Esophagus squamous epithelium (tissue), 5 donors: ENCODE measurements at regions not wholly inside any gene's neighbourhood (a gene's known extent, or its start where the extent isn't known, plus 50 kb on each side); places are given as distances from the start of the nearest gene placed in this dataset.

Experiments used
- DNase-seq: peaks from one replicate; lab custom pipeline; 2025; lab: John Stamatoyannopoulos, UW
- H3K27ac ChIP-seq, 4 donors: fragments of 200-600 bp; sonication (generic); one replicate each; pipeline ENCODE4 v1.5.1; 2016 to 2019; ENCODE audit warnings: mild to moderate bottlenecking in 1 of 4
- H3K27me3 ChIP-seq, 4 donors: fragments of 200-600 bp; sonication (generic); 1 replicate in 3 of 4; 2 replicates in 1 of 4; pipeline versions ENCODE4 v1.5.1 to v1.6.0; 2017 to 2021; ENCODE audit warnings: antibody characterized with exemption in 1 of 4
- H3K36me3 ChIP-seq, 3 donors: fragments of 200-600 bp; sonication (generic); one replicate each; pipeline ENCODE4 v1.5.1; 2016 to 2019
- H3K4me1 ChIP-seq, 3 donors: fragments of 200-600 bp; sonication (generic); one replicate each; pipeline ENCODE4 v1.5.1; 2017 to 2019
- H3K4me3 ChIP-seq, 4 donors: fragments of 200-600 bp; sonication (generic); 1 replicate in 3 of 4; 2 replicates in 1 of 4; pipeline ENCODE4 v1.5.1; 2016 to 2019; ENCODE audit warnings: mild to moderate bottlenecking in 2 of 4, moderate library complexity in 1 of 4
- H3K9me3 ChIP-seq, 3 donors: fragments of 200-600 bp; sonication (generic); one replicate each; pipeline ENCODE4 v1.5.1; 2016 to 2019
- POLR2A ChIP-seq, 4 donors: fragments of 450-650 bp; IDR thresholded peaks; one replicate each; pipeline ENCODE4 v1.6.1; 2017; ENCODE audit warnings: antibody characterized with exemption in 4 of 4, mild to moderate bottlenecking in 4 of 4, moderate library complexity in 3 of 4
- WGBS, 2 donors: methylation state at CpG; one replicate each; pipeline ENCODE4 v1.1.5; 2018; 5-methylcytosine and 5-hydroxymethylcytosine counted together
- intact Hi-C: fragments of 100-400 bp; cut with DNase I; formaldehyde crosslinking; loops from one replicate; pipeline ENCODE4 v1.15.0; 2022
- TF ChIP-seq, protein P1 (sequence below), 6 experiments: fragments of 450-650 bp in 4 of 6; fragments of 200-600 bp in 2 of 6; sonication (generic) in 2 of 6; IDR thresholded peaks; one replicate each; pipeline ENCODE4 v1.5.1; 2016 to 2019; ENCODE audit warnings: antibody characterized with exemption in 6 of 6, mild to moderate bottlenecking in 4 of 6, moderate library complexity in 4 of 6
- donor health status: DM: yes; HTN: yes; CAD: no.

- H3K4me1 ChIP-seq, result peaks cover 77 to 98% (median 84%) of the 10 kb centered on the region in 3 donors
- H3K4me3 ChIP-seq, result no peak overlapping the region
- peaks cover 0 to 14% (median 0%) of the 10 kb centered on the region in 3 donors for H3K36me3 ChIP-seq
- WGBS, 2 donors, result 59 to 69% methylated on average over 6 to 13 of the region's 14 CpGs
- no peaks in the 10 kb centered on the region for H3K9me3 ChIP-seq
- peak overlapping the region; percentile 64 to 88 (median 74) for H3K27ac ChIP-seq
- no peaks in the 10 kb centered on the region for H3K27me3 ChIP-seq
- intact Hi-C loops, result no loop called here
- TF ChIP-seq POLR2A (IDR thresholded peaks at IDR 0.05), result no peak
- TF ChIP-seq, protein P1, sequence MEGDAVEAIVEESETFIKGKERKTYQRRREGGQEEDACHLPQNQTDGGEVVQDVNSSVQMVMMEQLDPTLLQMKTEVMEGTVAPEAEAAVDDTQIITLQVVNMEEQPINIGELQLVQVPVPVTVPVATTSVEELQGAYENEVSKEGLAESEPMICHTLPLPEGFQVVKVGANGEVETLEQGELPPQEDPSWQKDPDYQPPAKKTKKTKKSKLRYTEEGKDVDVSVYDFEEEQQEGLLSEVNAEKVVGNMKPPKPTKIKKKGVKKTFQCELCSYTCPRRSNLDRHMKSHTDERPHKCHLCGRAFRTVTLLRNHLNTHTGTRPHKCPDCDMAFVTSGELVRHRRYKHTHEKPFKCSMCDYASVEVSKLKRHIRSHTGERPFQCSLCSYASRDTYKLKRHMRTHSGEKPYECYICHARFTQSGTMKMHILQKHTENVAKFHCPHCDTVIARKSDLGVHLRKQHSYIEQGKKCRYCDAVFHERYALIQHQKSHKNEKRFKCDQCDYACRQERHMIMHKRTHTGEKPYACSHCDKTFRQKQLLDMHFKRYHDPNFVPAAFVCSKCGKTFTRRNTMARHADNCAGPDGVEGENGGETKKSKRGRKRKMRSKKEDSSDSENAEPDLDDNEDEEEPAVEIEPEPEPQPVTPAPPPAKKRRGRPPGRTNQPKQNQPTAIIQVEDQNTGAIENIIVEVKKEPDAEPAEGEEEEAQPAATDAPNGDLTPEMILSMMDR (IDR thresholded peaks at IDR 0.05), result no peak
- DNase-seq, result no peak
These were observed 297.7 kb downstream of the SEC14L1 start for GRCh38 chr17:77438241-77439188.

DNA sequence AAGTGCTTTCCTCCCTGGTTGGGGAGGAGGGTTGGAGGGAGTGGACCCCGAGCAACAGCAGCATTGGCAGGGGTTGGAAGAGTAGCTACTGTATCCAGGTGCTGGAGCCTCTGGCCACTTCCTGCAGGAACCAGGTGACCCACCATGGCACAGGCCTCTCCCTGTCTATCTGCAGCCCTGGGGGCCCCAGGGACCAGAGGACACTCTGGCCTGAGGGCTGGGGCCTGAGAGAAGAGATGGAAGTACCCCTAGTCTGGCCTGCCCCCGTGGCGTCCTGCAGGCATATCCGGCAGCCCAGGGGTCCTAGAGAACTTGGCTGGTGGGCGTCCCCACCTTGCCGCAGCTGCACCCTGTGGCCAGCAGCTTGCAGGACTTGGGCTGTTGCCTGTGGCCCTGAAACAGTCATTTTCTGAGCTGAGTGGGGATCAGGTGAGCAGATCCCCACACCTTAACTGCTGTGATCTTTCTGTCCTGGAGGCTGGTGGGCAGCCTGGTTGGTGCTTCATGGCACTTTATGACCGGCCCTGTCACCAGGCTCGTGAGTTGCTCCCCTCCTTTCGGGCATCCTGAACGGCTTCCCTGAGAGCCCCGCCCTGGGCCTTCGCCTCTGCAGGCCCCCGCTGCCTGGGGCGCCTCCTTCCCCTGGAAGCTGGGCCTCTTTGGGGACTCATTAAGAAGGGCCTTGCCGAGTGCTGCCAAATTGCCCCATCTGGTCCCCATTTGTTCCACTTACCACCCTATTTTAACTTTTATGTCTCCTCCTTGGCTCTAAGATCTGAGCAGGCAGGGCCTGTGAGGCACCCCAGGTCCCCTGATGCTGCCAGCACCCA lies 298.6 kb downstream of the SEC14L1 start:
- peak overlapping the region; percentile 64 to 88 (median 74) for H3K27ac ChIP-seq
- WGBS, 2 donors, result 18 to 27% methylated on average over 8 to 11 of the region's 15 CpGs
- H3K4me1 ChIP-seq, result peaks cover 82 to 98% (median 83%) of the 10 kb centered on the region in 3 donors
- no peaks in the 10 kb centered on the region for H3K27me3 ChIP-seq
- intact Hi-C loops, result no loop called here
- no peak for TF ChIP-seq POLR2A (IDR thresholded peaks at IDR 0.05)
- TF ChIP-seq, protein P1 (IDR thresholded peaks at IDR 0.05), result no peak
- H3K4me3 ChIP-seq, result no peak overlapping the region
- H3K36me3 ChIP-seq, result peaks cover 0 to 9% (median 0%) of the 10 kb centered on the region in 3 donors
- no peak for DNase-seq
- H3K9me3 ChIP-seq, result no peaks in the 10 kb centered on the region

- WGBS, 2 donors, result 47 to 68% methylated on average over 8 to 10 of the region's 12 CpGs
- Histone ChIP-seq H3K27me3 (no peaks in the 10 kb centered on the region), H3K36me3 (no peaks in the 10 kb centered on the region), H3K4me1 (peaks cover 82 to 98% (median 83%) of the 10 kb centered on the region in 3 donors), H3K4me3 (no peak overlapping the region), H3K27ac (peak overlapping the region; percentile 64 to 88 (median 71)), H3K9me3 (no peaks in the 10 kb centered on the region)
- no peak for DNase-seq
- TF ChIP-seq, protein P1 (IDR thresholded peaks at IDR 0.05), result no peak
- TF ChIP-seq POLR2A (IDR thresholded peaks at IDR 0.05), result no peak
- intact Hi-C loops, result no loop called here
These were observed 299.8 kb downstream of the SEC14L1 start for GRCh38 chr17:77440560-77440981.

- Histone ChIP-seq H3K4me3 (no peak overlapping the region), H3K27ac (peak overlapping the region; percentile 64 to 88 (median 71)), H3K4me1 (peaks cover 81 to 98% (median 82%) of the 10 kb centered on the region in 3 donors), H3K27me3 (no peaks in the 10 kb centered on the region), H3K36me3 (no peaks in the 10 kb centered on the region), H3K9me3 (no peaks in the 10 kb centered on the region)
- peak in 1 of 4 donors; percentile 33 for TF ChIP-seq POLR2A (IDR thresholded peaks at IDR 0.05)
- TF ChIP-seq, protein P1 (IDR thresholded peaks at IDR 0.05), result no peak
- intact Hi-C loops, result no loop called here
- DNase-seq, result no peak
- WGBS, 2 donors, result 46 to 60% methylated on average over 12 to 14 of the region's 15 CpGs
These were observed 300.6 kb downstream of the SEC14L1 start for GRCh38 chr17:77441130-77441920.
